ENCODE measurements at regions not wholly inside any gene's neighbourhood (a gene's known extent, or its start where the extent isn't known, plus 50 kb on each side); places are given as distances from the start of the nearest gene placed in this dataset.

DNA sequence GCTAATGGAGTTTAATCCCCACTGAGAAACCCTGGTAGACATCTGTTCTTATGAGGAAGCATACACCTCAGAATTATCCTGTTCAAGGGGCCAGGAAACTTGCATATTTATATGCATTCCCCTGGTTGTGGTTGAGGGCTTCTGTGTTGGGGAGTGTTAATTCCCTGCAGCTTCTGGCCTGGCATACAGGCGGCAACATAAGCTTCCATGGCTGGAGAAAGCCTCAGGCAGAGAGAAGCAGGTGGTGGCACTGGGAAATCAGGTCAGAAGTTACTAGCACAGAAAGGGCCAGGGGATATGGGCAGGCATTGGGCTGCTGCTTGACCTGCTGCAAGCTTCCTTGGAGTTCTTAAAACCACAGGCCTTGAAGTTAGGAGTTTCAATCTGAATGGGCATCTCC lies 166.1 kb upstream of the SEMA6A start:
- no peak for DNase-seq (ENCODE audit: low read depth)
- TF ChIP-seq, protein P1, sequence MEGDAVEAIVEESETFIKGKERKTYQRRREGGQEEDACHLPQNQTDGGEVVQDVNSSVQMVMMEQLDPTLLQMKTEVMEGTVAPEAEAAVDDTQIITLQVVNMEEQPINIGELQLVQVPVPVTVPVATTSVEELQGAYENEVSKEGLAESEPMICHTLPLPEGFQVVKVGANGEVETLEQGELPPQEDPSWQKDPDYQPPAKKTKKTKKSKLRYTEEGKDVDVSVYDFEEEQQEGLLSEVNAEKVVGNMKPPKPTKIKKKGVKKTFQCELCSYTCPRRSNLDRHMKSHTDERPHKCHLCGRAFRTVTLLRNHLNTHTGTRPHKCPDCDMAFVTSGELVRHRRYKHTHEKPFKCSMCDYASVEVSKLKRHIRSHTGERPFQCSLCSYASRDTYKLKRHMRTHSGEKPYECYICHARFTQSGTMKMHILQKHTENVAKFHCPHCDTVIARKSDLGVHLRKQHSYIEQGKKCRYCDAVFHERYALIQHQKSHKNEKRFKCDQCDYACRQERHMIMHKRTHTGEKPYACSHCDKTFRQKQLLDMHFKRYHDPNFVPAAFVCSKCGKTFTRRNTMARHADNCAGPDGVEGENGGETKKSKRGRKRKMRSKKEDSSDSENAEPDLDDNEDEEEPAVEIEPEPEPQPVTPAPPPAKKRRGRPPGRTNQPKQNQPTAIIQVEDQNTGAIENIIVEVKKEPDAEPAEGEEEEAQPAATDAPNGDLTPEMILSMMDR (IDR thresholded peaks at IDR 0.05; ENCODE audit: low read depth, low read length, missing control alignments) = no peak

GRCh38 chr5:116739571-116739970 lies 164.9 kb upstream of the SEMA6A start:
- no peak overlapping the region for H3K4me3 ChIP-seq (ENCODE audit: low read depth, low read length)
- TF ChIP-seq, protein P1 (IDR thresholded peaks at IDR 0.05; ENCODE audit: low read depth, low read length, missing control alignments) = no peak
- no peak for DNase-seq (ENCODE audit: low read depth)

More for the DNA sequence above, 166.1 kb upstream of the SEMA6A start:
- H3K4me3 ChIP-seq (ENCODE audit: low read depth, low read length) = no peak overlapping the region

DNA sequence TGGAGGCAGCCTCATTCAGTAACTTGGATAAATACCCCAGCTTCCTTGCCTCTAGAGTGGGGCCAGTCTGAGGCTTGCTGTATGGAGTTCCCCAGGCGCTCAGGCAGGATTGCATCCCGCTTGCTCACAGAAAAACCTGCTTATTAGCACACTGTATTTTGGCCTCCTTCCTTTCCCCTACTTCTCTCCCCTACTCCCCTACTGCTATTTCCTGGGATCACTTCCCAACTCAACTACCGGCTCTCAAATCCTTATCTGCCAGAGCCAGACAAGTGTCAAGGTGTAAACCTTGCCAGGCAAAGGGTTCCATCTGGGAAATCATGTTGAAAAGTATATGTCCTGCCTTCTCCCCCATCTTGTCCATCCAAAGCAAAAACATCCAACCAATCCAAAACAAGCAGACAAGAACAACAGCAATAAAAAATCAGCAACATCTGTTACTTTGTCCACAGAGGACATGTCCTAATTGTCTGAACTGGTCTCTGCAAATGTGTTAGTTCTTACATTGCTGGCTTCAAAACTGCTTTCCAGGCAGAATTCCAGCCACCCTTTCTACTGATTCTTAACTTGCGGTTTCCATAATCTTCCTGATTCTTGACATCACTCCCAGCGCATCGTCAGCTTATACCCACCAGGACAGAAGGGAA lies 164.1 kb upstream of the SEMA6A start:
- DNase-seq (ENCODE audit: low read depth) = no peak
- TF ChIP-seq, protein P1 (IDR thresholded peaks at IDR 0.05; ENCODE audit: low read depth, low read length, missing control alignments) = no peak
- H3K4me3 ChIP-seq (ENCODE audit: low read depth, low read length) = no peak overlapping the region

- DNase-seq (ENCODE audit: low read depth) = no peak
- no peak overlapping the region for H3K4me3 ChIP-seq (ENCODE audit: low read depth, low read length)
- TF ChIP-seq, protein P1 (IDR thresholded peaks at IDR 0.05; ENCODE audit: low read depth, low read length, missing control alignments) = no peak
Measured at GRCh38 chr5:116738239-116738614, 163.6 kb upstream of the SEMA6A start.

- H3K4me3 ChIP-seq (ENCODE audit: low read depth, low read length) = no peak overlapping the region
- no peak for DNase-seq (ENCODE audit: low read depth)
- TF ChIP-seq, protein P1 (IDR thresholded peaks at IDR 0.05; ENCODE audit: low read depth, low read length, missing control alignments) = no peak
Measured at GRCh38 chr5:116736671-116737070, 162.0 kb upstream of the SEMA6A start.

- H3K4me3 ChIP-seq (ENCODE audit: low read depth, low read length) = no peak overlapping the region
- TF ChIP-seq, protein P1 (IDR thresholded peaks at IDR 0.05; ENCODE audit: low read depth, low read length, missing control alignments) = no peak
- DNase-seq (ENCODE audit: low read depth) = no peak
Measured at GRCh38 chr5:116733991-116734975, 159.7 kb upstream of the SEMA6A start.
